OCI-LY1 (cell line): ENCODE measurements at regions not wholly inside any gene's neighbourhood (a gene's known extent, or its start where the extent isn't known, plus 50 kb on each side); places are given as distances from the start of the nearest gene placed in this dataset.

Experiments
- CTCF ChIP-seq: fragments of 200-600 bp; sonication (generic), shearing (Covaris generic); IDR thresholded peaks from 2 replicates; pipeline ENCODE4 v1.5.1; 2017; ENCODE audit warnings: mild to moderate bottlenecking, antibody characterized with exemption, low read length, moderate library complexity, mixed read lengths
- EZH2 ChIP-seq: fragments of 200-600 bp; sonication (generic), shearing (Covaris generic); IDR thresholded peaks from 2 replicates; pipeline ENCODE4 v1.8.0; 2017; ENCODE audit warnings: borderline replicate concordance, mixed run types, mild to moderate bottlenecking, antibody characterized with exemption, low read length, moderate library complexity, mixed read lengths

GRCh38 chr3:193825617-193826016, 232.6 kb downstream of the OPA1 start:
- TF ChIP-seq CTCF: no peak
- no peak for TF ChIP-seq EZH2
